ENCODE measurements at regions not wholly inside any gene's neighbourhood (a gene's known extent, or its start where the extent isn't known, plus 50 kb on each side); places are given as distances from the start of the nearest gene placed in this dataset.

DNA sequence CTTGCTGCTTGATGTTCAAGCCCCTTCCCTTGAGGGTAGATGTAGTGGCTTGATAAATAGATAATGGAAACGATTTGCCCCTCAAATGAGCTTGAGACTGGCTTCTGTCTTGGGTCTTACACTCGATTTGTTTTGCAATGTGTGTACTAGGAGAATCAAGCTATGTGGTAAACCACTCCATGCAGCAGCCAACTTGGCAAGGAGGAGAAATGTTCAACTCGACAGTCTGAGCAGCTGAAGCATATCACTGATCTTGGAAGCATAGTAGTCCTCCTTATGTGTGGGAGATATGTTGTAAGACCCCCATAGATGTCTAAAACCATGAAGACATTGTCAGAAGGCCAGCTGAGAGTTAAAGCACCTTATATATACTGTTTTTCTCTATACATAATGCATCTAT, 125.3 kb downstream of the CCNG2 start:
- no peaks in the 10 kb centered on the region for H3K36me3 Mint-ChIP-seq (ENCODE audit: low read depth)
- TF ChIP-seq, protein P1, sequence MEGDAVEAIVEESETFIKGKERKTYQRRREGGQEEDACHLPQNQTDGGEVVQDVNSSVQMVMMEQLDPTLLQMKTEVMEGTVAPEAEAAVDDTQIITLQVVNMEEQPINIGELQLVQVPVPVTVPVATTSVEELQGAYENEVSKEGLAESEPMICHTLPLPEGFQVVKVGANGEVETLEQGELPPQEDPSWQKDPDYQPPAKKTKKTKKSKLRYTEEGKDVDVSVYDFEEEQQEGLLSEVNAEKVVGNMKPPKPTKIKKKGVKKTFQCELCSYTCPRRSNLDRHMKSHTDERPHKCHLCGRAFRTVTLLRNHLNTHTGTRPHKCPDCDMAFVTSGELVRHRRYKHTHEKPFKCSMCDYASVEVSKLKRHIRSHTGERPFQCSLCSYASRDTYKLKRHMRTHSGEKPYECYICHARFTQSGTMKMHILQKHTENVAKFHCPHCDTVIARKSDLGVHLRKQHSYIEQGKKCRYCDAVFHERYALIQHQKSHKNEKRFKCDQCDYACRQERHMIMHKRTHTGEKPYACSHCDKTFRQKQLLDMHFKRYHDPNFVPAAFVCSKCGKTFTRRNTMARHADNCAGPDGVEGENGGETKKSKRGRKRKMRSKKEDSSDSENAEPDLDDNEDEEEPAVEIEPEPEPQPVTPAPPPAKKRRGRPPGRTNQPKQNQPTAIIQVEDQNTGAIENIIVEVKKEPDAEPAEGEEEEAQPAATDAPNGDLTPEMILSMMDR (conservative IDR thresholded peaks at IDR 0.05), result no peak
- Histone ChIP-seq H3K4me3 (ENCODE audit: low read length) (no peak overlapping the region), H3K9me3 (ENCODE audit: control insufficient read depth, low read length) (no peaks in the 10 kb centered on the region), H3K9ac (ENCODE audit: extremely low read depth, low read length, poor library complexity, severe bottlenecking) (no peak overlapping the region), H3K27me3 (ENCODE audit: control insufficient read depth, insufficient read depth, low read length, poor library complexity, severe bottlenecking) (peaks cover 58% of the 10 kb centered on the region), H3K27ac (ENCODE audit: low read depth, low read length) (no peak overlapping the region), H3K4me1 (ENCODE audit: control insufficient read depth, insufficient read depth, low read length) (no peaks in the 10 kb centered on the region), H3K36me3 (ENCODE audit: control insufficient read depth, insufficient read depth, low read length) (no peaks in the 10 kb centered on the region)
- H3K9me3 Mint-ChIP-seq, result no peaks in the 10 kb centered on the region
- no peak for DNase-seq
- 71% methylated on average over 1 to 3 of the region's 3 CpGs for WGBS, 2 experiments (ENCODE audit: insufficient coverage in 1 of 2, insufficient read length in 1 of 2)
- no peak overlapping the region for H3K27ac Mint-ChIP-seq
- H3K27me3 Mint-ChIP-seq (ENCODE audit: insufficient read depth), result peaks cover 66% of the 10 kb centered on the region
- no peaks in the 10 kb centered on the region for H3K4me1 Mint-ChIP-seq
- H3K4me3 Mint-ChIP-seq, result no peak overlapping the region

- Mint-ChIP-seq H3K27me3 (ENCODE audit: insufficient read depth) (peaks cover 60% of the 10 kb centered on the region), H3K9me3 (no peaks in the 10 kb centered on the region), H3K4me3 (no peak overlapping the region), H3K4me1 (no peaks in the 10 kb centered on the region), H3K27ac (no peak overlapping the region), H3K36me3 (ENCODE audit: low read depth) (no peaks in the 10 kb centered on the region)
- TF ChIP-seq, protein P1 (conservative IDR thresholded peaks at IDR 0.05), result no peak
- Histone ChIP-seq H3K27ac (ENCODE audit: low read depth, low read length) (no peak overlapping the region), H3K27me3 (ENCODE audit: control insufficient read depth, insufficient read depth, low read length, poor library complexity, severe bottlenecking) (peaks cover 45% of the 10 kb centered on the region), H3K9ac (ENCODE audit: extremely low read depth, low read length, poor library complexity, severe bottlenecking) (no peak overlapping the region), H3K4me1 (ENCODE audit: control insufficient read depth, insufficient read depth, low read length) (no peaks in the 10 kb centered on the region), H3K36me3 (ENCODE audit: control insufficient read depth, insufficient read depth, low read length) (no peaks in the 10 kb centered on the region), H3K9me3 (ENCODE audit: control insufficient read depth, low read length) (no peaks in the 10 kb centered on the region), H3K4me3 (ENCODE audit: low read length) (no peak overlapping the region)
- DNase-seq, result no peak
- WGBS, 2 experiments (ENCODE audit: insufficient coverage in 1 of 2, insufficient read length in 1 of 2), result 78 to 100% methylated on average over 1 to 2 of the region's 2 CpGs
Measured at GRCh38 chr4:77284036-77284435, 127.0 kb downstream of the CCNG2 start.

DNA sequence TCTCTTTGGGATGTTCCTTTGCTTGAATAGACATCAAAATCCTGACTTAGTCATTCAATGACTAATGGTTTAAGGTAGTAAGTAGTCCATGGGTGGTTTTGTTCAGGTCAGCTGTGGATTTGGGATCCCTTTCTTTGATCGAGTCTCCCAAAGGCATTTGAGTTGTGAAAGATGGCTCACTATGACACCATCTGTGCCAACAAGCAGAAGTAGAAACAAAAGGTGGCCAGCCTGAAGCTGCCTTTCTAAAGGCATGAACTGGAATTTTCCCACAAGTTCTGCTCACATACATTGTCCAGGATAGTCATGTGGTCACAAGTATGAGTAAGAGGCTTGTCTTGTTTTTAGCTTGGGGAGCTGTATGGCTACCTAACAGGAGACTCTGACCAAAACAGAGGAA, 129.9 kb downstream of the CCNG2 start:
- Histone ChIP-seq H3K9ac (ENCODE audit: extremely low read depth, low read length, poor library complexity, severe bottlenecking) (no peak overlapping the region), H3K27ac (ENCODE audit: low read depth, low read length) (no peak overlapping the region), H3K36me3 (ENCODE audit: control insufficient read depth, insufficient read depth, low read length) (no peaks in the 10 kb centered on the region), H3K27me3 (ENCODE audit: control insufficient read depth, insufficient read depth, low read length, poor library complexity, severe bottlenecking) (peaks cover 19% of the 10 kb centered on the region), H3K9me3 (ENCODE audit: control insufficient read depth, low read length) (no peaks in the 10 kb centered on the region), H3K4me3 (ENCODE audit: low read length) (no peak overlapping the region), H3K4me1 (ENCODE audit: control insufficient read depth, insufficient read depth, low read length) (no peaks in the 10 kb centered on the region)
- Mint-ChIP-seq H3K4me3 (no peak overlapping the region), H3K27me3 (ENCODE audit: insufficient read depth) (peaks cover 41% of the 10 kb centered on the region), H3K27ac (no peak overlapping the region), H3K36me3 (ENCODE audit: low read depth) (no peaks in the 10 kb centered on the region), H3K9me3 (no peaks in the 10 kb centered on the region), H3K4me1 (no peaks in the 10 kb centered on the region)
- 88 to 100% methylated on average over 1 of the region's 1 CpG for WGBS, 2 experiments (ENCODE audit: insufficient coverage in 1 of 2, insufficient read length in 1 of 2)
- DNase-seq, result no peak
- TF ChIP-seq, protein P1 (conservative IDR thresholded peaks at IDR 0.05), result no peak

Data from endodermal cell (in vitro differentiated cells).